Retinal pigment epithelial cell (primary cell): ENCODE measurements at regions not wholly inside any gene's neighbourhood (a gene's known extent, or its start where the extent isn't known, plus 50 kb on each side); places are given as distances from the start of the nearest gene placed in this dataset.
"Not testable (repeated sequence)": the region's sequence is repeated elsewhere in the genome, so short reads cannot be mapped to it uniquely, and the experiment has no call there.

Experiments used
- DNase-seq: peaks from one replicate; pipeline ENCODE4 v3.0.0-alpha.2; 2010; ENCODE audit warnings: low read depth
- H3K4me3 ChIP-seq: 2 replicates; pipeline ENCODE4 v1.5.1; 2011; ENCODE audit warnings: mild to moderate bottlenecking, low read length, control low read depth, moderate library complexity
- TF ChIP-seq, protein P1 (sequence below): conservative IDR thresholded peaks from 2 replicates; pipeline ENCODE4 v1.5.1; 2011; ENCODE audit warnings: low read depth, low read length, control low read depth, inconsistent platforms

GRCh38 chr3:72162649-72163184 is 377.8 kb upstream of the PROK2 start:
- TF ChIP-seq, protein P1, sequence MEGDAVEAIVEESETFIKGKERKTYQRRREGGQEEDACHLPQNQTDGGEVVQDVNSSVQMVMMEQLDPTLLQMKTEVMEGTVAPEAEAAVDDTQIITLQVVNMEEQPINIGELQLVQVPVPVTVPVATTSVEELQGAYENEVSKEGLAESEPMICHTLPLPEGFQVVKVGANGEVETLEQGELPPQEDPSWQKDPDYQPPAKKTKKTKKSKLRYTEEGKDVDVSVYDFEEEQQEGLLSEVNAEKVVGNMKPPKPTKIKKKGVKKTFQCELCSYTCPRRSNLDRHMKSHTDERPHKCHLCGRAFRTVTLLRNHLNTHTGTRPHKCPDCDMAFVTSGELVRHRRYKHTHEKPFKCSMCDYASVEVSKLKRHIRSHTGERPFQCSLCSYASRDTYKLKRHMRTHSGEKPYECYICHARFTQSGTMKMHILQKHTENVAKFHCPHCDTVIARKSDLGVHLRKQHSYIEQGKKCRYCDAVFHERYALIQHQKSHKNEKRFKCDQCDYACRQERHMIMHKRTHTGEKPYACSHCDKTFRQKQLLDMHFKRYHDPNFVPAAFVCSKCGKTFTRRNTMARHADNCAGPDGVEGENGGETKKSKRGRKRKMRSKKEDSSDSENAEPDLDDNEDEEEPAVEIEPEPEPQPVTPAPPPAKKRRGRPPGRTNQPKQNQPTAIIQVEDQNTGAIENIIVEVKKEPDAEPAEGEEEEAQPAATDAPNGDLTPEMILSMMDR: no peak

DNA sequence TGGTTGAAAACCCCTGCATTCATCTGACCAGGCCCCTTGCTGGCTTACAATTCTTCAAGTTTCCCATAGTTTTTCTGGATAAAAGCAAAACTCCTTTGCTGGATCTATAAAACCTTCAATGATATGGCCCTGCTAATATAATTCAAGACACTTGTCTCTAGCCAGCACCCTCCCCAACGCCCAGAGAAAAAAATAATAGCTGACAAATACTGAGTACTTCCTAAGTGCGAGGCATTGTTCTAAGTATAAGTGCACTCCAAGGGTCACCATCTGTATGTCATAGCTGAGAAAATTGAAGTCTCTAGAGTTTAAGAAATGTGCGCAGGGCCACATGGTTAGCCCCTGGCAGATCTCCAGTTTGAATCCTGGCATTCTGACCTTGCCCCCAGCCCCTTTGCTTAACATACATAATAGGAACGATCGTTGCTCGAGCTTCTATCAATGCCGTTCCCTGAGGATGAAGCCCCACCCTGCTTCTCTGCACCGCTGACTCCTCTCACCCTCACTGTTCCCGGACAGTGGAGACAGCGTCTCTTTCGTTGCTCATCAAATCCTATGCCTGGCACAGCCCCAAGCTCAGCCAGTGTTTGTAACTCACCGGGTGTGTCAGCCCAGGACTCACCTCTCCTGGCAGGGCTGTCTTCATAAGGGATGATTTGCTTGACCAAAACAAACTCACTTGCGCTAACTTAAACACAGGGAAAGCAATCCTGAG is 377.1 kb upstream of the PROK2 start:
- DNase-seq: no peak
- no peak overlapping the region for H3K4me3 ChIP-seq

More at GRCh38 chr3:72162649-72163184, 377.8 kb upstream of the PROK2 start:
- no peak overlapping the region for H3K4me3 ChIP-seq
- no peak for DNase-seq

DNA sequence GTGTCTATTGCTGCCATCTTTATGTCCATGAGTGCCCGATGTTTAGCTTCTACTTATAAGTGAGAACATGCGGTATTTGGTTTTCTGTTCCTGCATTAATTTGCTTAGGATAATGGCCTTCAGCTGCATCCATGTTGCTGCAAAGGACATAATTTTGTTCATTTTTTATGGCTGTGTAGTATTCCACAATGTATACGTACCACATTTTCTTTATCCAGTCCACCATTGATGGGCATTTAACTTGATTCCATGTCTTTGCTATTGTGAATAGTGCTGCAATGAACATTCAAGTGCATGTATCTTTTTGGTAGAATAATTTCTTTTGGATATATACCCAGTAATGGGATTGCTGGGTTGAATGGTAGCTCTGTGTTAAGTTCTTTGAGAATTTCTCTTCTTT is 376.3 kb upstream of the PROK2 start:
- not testable (repeated sequence) for H3K4me3 ChIP-seq, DNase-seq

More for the DNA sequence above, 377.1 kb upstream of the PROK2 start:
- TF ChIP-seq, protein P1: no peak

DNA sequence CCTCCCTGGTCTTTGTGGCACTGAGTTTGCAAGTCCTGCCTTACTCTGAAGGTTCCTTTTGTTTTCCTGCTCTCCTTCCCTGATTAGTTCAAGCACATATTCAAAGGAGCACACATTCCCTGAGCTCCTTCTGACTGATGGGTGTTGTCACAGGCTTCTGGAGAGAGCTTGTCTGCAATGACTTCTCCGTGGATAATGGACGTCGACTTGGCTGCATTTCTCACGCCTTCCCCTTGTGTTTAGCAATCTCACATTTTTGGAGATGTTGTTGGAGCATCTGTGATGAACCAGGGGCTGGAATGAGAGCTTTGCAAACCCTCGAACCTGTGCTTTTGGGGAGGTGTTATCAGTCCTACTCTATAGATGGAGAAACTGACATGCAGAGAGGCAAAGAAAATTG is 375.4 kb upstream of the PROK2 start:
- TF ChIP-seq, protein P1: no peak
- no peak overlapping the region for H3K4me3 ChIP-seq
- DNase-seq: no peak

GRCh38 chr3:72159487-72159886 is 374.5 kb upstream of the PROK2 start:
- no peak overlapping the region for H3K4me3 ChIP-seq
- DNase-seq: no peak
- TF ChIP-seq, protein P1: no peak

- H3K4me3 ChIP-seq: no peak overlapping the region
- TF ChIP-seq, protein P1: no peak
- no peak for DNase-seq
Measured at GRCh38 chr3:72158639-72159326, 373.8 kb upstream of the PROK2 start.

DNA sequence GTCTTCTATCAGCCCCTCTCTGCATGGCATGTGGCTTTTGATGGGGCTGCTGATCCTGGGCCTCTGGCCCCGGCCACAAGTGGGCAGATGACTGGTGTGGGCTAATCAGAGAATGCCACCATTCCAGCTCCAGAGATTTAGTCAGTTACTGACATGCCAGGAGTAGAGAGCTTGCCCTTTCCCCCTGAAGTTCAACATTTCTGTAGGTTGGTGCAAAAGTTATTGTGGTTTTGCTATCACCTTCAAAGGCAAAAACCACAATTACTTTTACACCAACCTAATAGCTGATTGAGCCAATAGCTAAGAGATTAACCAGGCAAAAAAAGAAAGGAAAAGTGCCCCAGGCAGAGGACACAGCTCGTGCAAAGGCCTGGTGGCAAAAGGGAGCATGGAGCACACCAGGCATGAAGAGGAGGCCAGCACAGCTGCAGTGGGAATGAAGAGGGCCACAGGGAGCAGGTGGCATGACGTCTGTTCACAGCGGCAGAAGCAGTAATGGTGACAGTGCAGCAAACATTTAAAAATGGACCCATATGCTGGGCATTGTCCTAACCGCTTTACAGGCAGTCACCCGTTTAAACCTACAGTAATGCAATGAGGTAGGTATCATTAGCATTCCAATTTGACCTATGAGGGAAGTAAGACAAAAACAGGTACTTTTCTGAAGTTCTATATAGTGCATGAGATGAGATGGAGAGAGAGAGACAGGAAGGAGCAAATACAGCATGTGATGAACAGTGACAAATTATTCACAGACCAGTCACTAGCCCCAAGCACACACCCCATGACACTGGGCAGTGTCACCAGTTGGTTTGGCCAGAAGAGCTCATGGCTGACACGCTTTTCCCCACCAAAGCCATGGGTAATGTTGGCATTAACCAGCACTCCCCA is 373.0 kb upstream of the PROK2 start:
- DNase-seq: no peak
- H3K4me3 ChIP-seq: no peak overlapping the region
- TF ChIP-seq, protein P1: no peak
